Choroid plexus epithelial cell (primary cell): ENCODE measurements at regions not wholly inside any gene's neighbourhood (a gene's known extent, or its start where the extent isn't known, plus 50 kb on each side); places are given as distances from the start of the nearest gene placed in this dataset.
A peak's percentile ranks its signal among the peaks of the same experiment; 100 is the strongest.
"Not testable (repeated sequence)": the region's sequence is repeated elsewhere in the genome, so short reads cannot be mapped to it uniquely, and the experiment has no call there.

Experiments
- DNase-seq: peaks from one replicate; pipeline ENCODE4 v3.0.0-alpha.2; 2010; ENCODE audit warnings: low read depth
- H3K4me3 ChIP-seq: 2 replicates; pipeline ENCODE4 v1.5.1; 2011; ENCODE audit warnings: low read depth, mild to moderate bottlenecking, control low read depth, low read length, moderate library complexity
- TF ChIP-seq, protein P1 (sequence below): conservative IDR thresholded peaks from 2 replicates; pipeline ENCODE4 v1.5.1; 2011; ENCODE audit warnings: low read depth, mild to moderate bottlenecking, control low read depth, inconsistent platforms, low read length, moderate library complexity

DNA sequence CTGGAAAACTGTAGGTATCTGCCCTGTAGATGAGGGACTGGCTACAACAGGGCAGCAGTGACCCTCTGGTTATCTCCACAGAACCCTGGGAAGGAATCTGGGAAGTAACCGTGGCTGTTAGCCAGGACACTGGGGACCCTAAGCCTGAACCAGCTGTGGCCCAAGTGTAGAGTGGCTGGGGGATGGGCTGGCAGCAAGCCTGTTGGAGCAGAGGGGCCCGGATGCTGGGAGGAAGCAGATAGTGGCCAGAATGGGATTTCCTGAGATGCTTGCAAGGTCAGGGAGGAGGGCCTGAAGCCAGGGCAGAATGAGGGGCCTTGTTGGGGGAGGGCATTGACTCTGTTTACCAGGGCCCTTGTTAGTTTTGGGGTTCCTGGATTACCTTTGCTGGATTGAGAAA, 161.0 kb upstream of the EOLA2 start:
- no peak overlapping the region for H3K4me3 ChIP-seq
- DNase-seq, result no peak
- TF ChIP-seq, protein P1, sequence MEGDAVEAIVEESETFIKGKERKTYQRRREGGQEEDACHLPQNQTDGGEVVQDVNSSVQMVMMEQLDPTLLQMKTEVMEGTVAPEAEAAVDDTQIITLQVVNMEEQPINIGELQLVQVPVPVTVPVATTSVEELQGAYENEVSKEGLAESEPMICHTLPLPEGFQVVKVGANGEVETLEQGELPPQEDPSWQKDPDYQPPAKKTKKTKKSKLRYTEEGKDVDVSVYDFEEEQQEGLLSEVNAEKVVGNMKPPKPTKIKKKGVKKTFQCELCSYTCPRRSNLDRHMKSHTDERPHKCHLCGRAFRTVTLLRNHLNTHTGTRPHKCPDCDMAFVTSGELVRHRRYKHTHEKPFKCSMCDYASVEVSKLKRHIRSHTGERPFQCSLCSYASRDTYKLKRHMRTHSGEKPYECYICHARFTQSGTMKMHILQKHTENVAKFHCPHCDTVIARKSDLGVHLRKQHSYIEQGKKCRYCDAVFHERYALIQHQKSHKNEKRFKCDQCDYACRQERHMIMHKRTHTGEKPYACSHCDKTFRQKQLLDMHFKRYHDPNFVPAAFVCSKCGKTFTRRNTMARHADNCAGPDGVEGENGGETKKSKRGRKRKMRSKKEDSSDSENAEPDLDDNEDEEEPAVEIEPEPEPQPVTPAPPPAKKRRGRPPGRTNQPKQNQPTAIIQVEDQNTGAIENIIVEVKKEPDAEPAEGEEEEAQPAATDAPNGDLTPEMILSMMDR, result no peak

DNA sequence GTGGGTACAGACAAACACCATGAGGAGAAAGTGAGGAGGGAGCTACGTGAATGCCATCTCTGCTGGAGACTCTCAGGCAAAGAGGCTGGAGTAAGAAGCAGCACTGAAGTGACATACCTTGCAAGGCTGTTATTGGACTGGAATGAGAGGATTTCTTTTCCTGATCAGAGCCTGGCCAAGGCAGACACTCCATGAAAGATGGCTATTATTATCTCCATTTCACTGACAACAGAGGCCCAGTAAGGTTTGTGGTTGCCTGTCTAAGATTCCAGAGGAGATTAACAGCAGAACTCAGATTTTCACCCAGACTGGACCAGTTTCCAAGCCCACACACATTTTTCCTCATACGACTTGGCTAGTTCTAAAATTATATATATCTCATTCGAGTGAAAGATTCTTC, 162.0 kb upstream of the EOLA2 start:
- TF ChIP-seq, protein P1, result no peak
- DNase-seq, result peak; percentile 25
- no peak overlapping the region for H3K4me3 ChIP-seq

DNA sequence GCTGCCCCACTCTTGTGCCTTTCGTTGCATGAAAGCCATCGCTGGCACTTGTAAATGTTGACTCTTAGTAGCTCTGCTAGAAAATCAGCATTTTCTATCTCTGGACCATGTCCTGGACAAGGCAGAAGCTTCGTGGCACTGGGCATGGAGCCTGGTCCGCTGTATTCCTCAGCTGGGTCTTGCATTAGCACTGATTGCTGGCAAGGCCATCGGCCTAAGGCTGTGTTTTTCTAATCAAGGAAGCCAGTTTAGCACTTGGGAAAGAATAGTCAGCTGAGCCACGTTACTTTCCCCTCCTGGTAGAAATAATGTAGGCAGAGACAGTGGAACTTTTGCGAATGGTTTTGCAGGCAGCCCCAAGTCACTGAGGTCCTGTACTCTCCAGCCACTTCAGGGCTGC, 180.2 kb upstream of the EOLA2 start:
- DNase-seq, result no peak
- no peak overlapping the region for H3K4me3 ChIP-seq
- TF ChIP-seq, protein P1, result no peak

DNA sequence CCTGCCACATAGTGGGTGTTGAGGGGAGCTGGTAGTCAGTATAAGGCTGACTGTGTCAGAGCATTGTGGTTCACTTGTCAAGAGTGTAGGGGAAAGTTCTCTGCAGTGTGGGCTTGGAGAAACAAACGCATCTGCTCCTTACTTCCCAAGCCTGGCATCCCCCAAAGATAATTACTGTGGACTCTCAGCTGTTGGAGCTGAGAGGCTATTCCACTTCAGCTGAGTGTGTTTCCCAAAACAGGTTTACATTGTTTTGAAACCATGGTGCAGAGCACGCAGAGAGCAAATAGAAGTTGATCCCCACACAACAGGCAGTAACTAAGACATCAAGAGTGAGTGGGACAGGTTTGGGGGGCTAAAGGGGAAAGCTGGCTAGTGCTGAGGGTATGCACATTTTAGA, 181.0 kb upstream of the EOLA2 start:
- no peak overlapping the region for H3K4me3 ChIP-seq
- no peak for DNase-seq
- TF ChIP-seq, protein P1, result no peak

DNA sequence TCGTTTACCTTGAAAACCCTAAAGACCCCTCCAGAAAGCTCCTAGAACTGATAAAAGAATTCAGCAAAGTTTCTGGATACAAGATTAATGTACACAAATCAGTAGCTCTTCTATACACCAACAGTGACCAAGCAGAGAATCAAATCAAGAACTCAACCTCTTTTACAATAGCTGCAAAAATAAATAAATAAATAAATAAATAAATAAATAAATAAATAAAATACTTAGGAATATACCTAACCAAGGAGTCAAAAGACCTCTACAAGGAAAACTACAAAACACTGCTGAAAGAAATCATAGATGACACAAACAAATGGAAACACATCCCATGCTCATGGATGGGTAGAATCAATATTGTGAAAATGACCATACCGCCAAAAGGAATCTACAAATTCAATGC, 186.8 kb upstream of the EOLA2 start:
- not testable (repeated sequence) for H3K4me3 ChIP-seq, DNase-seq

DNA sequence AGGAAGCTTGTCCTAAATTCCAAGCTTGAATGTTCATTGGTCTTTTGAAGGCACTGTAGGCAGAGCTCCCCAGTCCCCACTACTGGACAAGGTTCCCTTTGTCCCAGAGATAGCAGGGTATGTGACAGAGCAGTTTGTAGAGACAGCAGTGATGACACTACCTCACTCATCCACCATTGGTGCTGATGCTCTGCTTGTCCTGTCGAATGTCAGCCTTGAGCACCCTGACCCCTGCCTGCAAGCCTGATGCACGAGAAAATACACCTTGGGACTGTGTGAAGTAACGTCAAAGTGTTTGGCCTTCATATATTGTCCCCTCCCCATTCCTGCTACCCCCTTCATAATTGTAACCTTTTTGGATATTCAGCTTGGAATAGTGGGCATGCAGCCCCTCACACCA, 188.9 kb upstream of the EOLA2 start:
- no peak for DNase-seq
- TF ChIP-seq, protein P1, result no peak
- no peak overlapping the region for H3K4me3 ChIP-seq

DNA sequence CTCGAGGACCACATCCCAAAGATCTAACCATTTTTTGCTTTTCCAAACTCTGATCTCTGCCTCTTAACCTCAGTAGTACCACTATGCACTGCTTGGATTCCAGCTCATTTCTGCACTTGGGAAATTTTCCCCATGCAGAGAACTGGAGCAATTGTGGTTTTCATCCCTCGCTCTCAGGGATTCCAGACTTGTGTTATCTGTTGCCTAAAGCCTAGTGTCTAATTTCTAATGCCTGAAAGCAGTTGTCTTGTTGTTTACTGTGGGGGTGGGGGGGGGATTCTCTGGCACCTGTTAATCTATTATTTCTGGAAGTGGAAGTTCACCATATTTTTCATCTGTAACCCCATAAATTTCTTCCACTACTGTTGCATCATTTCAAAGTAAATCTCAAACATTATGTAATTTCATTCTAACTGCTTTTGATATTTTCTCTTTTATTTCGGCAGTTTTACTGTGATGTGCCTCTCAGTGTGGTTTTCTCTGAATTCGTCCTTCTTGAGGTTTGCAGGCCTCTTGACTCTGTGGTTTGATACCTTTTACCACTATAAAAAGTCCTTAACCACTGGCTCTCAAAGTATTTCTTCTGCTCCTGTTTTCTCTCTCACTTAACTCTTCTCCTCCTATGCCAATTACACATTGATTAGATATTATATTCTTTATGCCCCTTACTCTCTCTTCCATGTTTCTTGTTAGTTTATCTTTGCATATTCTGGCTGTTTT, 205.6 kb upstream of the EOLA2 start:
- TF ChIP-seq, protein P1, result no peak
- DNase-seq, result peak; percentile 39
- H3K4me3 ChIP-seq, result no peak overlapping the region
